KMS-11 (cell line): ENCODE measurements at regions not wholly inside any gene's neighbourhood (a gene's known extent, or its start where the extent isn't known, plus 50 kb on each side); places are given as distances from the start of the nearest gene placed in this dataset.
"Not testable (repeated sequence)": the region's sequence is repeated elsewhere in the genome, so short reads cannot be mapped to it uniquely, and the experiment has no call there.

ENCODE experiments used
- H2AFZ ChIP-seq: fragments of 200-600 bp; sonication (generic); 2 replicates; pipeline ENCODE4 v1.6.1; 2016; ENCODE audit warnings: antibody characterized with exemption, mixed run types, low read depth
- H3K27ac ChIP-seq: fragments of 200-600 bp; sonication (generic); 2 replicates; pipeline ENCODE4 v1.6.1; 2016; ENCODE audit warnings: mild to moderate bottlenecking, mixed run types
- H3K27me3 ChIP-seq: fragments of 200-600 bp; sonication (generic); 2 replicates; pipeline ENCODE4 v1.6.1; 2017; ENCODE audit warnings: mild to moderate bottlenecking, low read depth, mixed run types, moderate library complexity; ENCODE audit not compliant: insufficient read depth
- H3K36me3 ChIP-seq: fragments of 200-600 bp; sonication (generic); 2 replicates; pipeline ENCODE4 v1.6.1; 2017; ENCODE audit warnings: mild to moderate bottlenecking, mixed run types; ENCODE audit not compliant: insufficient read depth
- H3K4me1 ChIP-seq: fragments of 200-600 bp; sonication (generic); 2 replicates; pipeline ENCODE4 v1.6.1; 2016; ENCODE audit warnings: mild to moderate bottlenecking, low read depth, mixed run types; ENCODE audit not compliant: poor library complexity, severe bottlenecking
- H3K4me2 ChIP-seq: fragments of 200-600 bp; sonication (generic); 2 replicates; pipeline ENCODE4 v1.7.0; 2016; ENCODE audit warnings: mild to moderate bottlenecking, mixed run types
- H3K4me3 ChIP-seq: fragments of 200-600 bp; sonication (generic); IDR thresholded peaks from 2 replicates; pipeline ENCODE4 v1.6.1; 2017; ENCODE audit warnings: low read depth, low read length, mixed read lengths; ENCODE audit not compliant: insufficient read depth
- H3K79me2 ChIP-seq: fragments of 200-600 bp; sonication (generic); 2 replicates; pipeline ENCODE4 v1.6.1; 2016; ENCODE audit warnings: low read depth, mixed run types; ENCODE audit not compliant: insufficient read depth
- H3K9ac ChIP-seq: fragments of 200-600 bp; sonication (generic); 2 replicates; pipeline ENCODE4 v1.6.1; 2016; ENCODE audit warnings: mild to moderate bottlenecking, mixed run types
- H4K20me1 ChIP-seq: fragments of 200-600 bp; sonication (generic); 2 replicates; pipeline ENCODE4 v1.6.1; 2016; ENCODE audit warnings: mild to moderate bottlenecking, mixed run types; ENCODE audit not compliant: insufficient read depth
- CTCF ChIP-seq: fragments of 200-600 bp; sonication (generic); conservative IDR thresholded peaks from 2 replicates; pipeline ENCODE4 v1.6.1; 2017; ENCODE audit warnings: low read depth, mild to moderate bottlenecking, antibody characterized with exemption, low read length, moderate library complexity, mixed read lengths

DNA sequence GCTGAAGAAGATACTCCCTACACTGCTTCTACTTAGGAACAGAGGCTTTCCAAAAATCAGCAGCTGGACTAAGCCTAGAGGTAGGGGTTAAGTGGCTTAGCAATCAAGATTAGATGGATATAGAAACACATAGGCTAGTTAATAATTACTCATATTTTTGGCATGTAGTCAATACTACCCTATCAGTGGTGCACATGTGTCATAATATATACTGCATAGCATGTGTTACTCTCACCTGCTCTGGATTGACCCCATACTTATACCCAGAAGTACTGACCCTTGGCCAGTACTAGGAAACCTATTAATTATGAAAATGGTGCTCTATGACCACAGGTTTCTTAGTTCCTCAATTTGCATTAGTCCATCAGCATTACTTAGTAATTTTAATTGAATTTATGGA, 528.4 kb upstream of the LMO3 start:
- Histone ChIP-seq H3K36me3 (no peaks in the 10 kb centered on the region), H3K27ac (no peak overlapping the region), H3K4me3 (no peak overlapping the region), H3K4me2 (no peak overlapping the region), H2AFZ (no peak overlapping the region), H3K27me3 (no peaks in the 10 kb centered on the region), H3K4me1 (no peaks in the 10 kb centered on the region), H3K9ac (no peak overlapping the region), H4K20me1 (no peaks in the 10 kb centered on the region), H3K79me2 (no peaks in the 10 kb centered on the region)
- TF ChIP-seq CTCF: no peak

GRCh38 chr12:17132336-17132735, 526.4 kb upstream of the LMO3 start:
- no peak for TF ChIP-seq CTCF

DNA sequence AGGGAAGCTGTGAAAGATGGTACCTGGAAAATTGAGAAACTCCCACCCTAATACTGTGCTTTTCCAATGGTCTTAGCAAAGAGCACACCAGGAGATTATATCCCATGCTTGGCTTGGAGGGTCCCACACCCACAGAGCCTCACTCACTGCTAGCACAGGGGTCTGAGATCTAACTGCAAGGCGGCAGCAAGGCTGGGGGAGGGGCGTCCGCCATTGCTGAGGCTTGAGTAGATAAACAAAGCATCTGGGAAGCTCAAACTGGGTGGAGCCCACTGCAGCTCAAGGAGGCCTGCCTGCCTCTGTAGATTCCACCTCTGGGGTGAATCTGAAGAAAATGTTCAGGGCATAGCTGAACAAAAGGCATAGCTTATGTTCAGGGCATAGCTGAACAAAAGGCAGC, 510.6 kb upstream of the LMO3 start:
- H3K36me3 ChIP-seq, H3K4me3 ChIP-seq, H3K27ac ChIP-seq, H3K4me1 ChIP-seq, H3K4me2 ChIP-seq, H3K79me2 ChIP-seq, H3K9ac ChIP-seq, H3K27me3 ChIP-seq, H2AFZ ChIP-seq, H4K20me1 ChIP-seq: not testable (repeated sequence)

More at GRCh38 chr12:17132336-17132735, 526.4 kb upstream of the LMO3 start:
- H3K27ac ChIP-seq: no peak overlapping the region
- H3K9ac ChIP-seq: no peak overlapping the region
- no peaks in the 10 kb centered on the region for H3K27me3 ChIP-seq
- H3K4me2 ChIP-seq: no peak overlapping the region
- H4K20me1 ChIP-seq: no peaks in the 10 kb centered on the region
- no peak overlapping the region for H2AFZ ChIP-seq
- H3K4me3 ChIP-seq: no peak overlapping the region
- H3K36me3 ChIP-seq: no peaks in the 10 kb centered on the region
- no peaks in the 10 kb centered on the region for H3K4me1 ChIP-seq
- no peaks in the 10 kb centered on the region for H3K79me2 ChIP-seq

- H3K4me1 ChIP-seq: no peaks in the 10 kb centered on the region
- no peaks in the 10 kb centered on the region for H3K27me3 ChIP-seq
- H3K9ac ChIP-seq: no peak overlapping the region
- no peak overlapping the region for H3K4me3 ChIP-seq
- no peak overlapping the region for H3K27ac ChIP-seq
- no peaks in the 10 kb centered on the region for H4K20me1 ChIP-seq
- no peak for TF ChIP-seq CTCF
- no peaks in the 10 kb centered on the region for H3K79me2 ChIP-seq
- no peaks in the 10 kb centered on the region for H3K36me3 ChIP-seq
- no peak overlapping the region for H3K4me2 ChIP-seq
- H2AFZ ChIP-seq: no peak overlapping the region
These were observed 504.4 kb upstream of the LMO3 start for GRCh38 chr12:17110316-17110715.

- no peak for TF ChIP-seq CTCF
- Histone ChIP-seq H3K4me2 (no peak overlapping the region), H4K20me1 (no peaks in the 10 kb centered on the region), H2AFZ (no peak overlapping the region), H3K27ac (no peak overlapping the region), H3K79me2 (no peaks in the 10 kb centered on the region), H3K4me1 (no peaks in the 10 kb centered on the region), H3K36me3 (no peaks in the 10 kb centered on the region), H3K27me3 (no peaks in the 10 kb centered on the region), H3K4me3 (no peak overlapping the region), H3K9ac (no peak overlapping the region)
These were observed 503.0 kb upstream of the LMO3 start for GRCh38 chr12:17108877-17109541.
